ENCODE measurements at regions not wholly inside any gene's neighbourhood (a gene's known extent, or its start where the extent isn't known, plus 50 kb on each side); places are given as distances from the start of the nearest gene placed in this dataset.

DNA sequence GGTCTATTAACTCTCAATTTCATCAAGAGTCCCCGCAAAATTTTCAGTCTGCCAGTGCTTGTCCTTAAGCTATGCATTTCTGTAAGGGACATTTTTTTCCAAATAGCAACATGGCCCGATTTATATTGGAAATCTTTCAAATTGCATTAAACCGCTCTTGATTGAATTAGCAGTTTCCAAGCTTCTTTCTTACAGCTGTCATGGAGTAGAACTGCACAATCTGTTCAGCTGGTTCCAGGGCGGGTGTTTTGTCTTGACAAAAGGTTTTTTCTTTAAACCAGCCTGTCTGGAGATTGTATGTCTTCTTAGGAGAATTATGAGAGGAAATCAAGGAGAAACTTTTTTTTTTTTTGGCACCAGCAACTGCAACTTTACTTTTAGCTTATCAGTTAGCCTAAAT is 185.8 kb downstream of the ALG10B start:
- H3K27me3 ChIP-seq = no peaks in the 10 kb centered on the region
- no peak overlapping the region for H3K27ac ChIP-seq
- no peaks in the 10 kb centered on the region for H3K4me1 ChIP-seq (replicated peaks in 1 of 2)
- WGBS, 4 donors = 66 to 72% (median 68%) methylated on average over 4 of the region's 4 CpGs
- intact Hi-C loops (cut with DNase I) = no loop called here
- no peak for DNase-seq
- no peaks in the 10 kb centered on the region for H3K9me3 ChIP-seq (replicated peaks in 1 of 3)
- TF ChIP-seq, protein P1, sequence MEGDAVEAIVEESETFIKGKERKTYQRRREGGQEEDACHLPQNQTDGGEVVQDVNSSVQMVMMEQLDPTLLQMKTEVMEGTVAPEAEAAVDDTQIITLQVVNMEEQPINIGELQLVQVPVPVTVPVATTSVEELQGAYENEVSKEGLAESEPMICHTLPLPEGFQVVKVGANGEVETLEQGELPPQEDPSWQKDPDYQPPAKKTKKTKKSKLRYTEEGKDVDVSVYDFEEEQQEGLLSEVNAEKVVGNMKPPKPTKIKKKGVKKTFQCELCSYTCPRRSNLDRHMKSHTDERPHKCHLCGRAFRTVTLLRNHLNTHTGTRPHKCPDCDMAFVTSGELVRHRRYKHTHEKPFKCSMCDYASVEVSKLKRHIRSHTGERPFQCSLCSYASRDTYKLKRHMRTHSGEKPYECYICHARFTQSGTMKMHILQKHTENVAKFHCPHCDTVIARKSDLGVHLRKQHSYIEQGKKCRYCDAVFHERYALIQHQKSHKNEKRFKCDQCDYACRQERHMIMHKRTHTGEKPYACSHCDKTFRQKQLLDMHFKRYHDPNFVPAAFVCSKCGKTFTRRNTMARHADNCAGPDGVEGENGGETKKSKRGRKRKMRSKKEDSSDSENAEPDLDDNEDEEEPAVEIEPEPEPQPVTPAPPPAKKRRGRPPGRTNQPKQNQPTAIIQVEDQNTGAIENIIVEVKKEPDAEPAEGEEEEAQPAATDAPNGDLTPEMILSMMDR (IDR thresholded peaks at IDR 0.05) = no peak
- TF ChIP-seq POLR2A (IDR thresholded peaks at IDR 0.05) = no peak
- H3K4me3 ChIP-seq = no peak overlapping the region
- no peaks in the 10 kb centered on the region for H3K36me3 ChIP-seq (replicated peaks in 1 of 2)

DNA sequence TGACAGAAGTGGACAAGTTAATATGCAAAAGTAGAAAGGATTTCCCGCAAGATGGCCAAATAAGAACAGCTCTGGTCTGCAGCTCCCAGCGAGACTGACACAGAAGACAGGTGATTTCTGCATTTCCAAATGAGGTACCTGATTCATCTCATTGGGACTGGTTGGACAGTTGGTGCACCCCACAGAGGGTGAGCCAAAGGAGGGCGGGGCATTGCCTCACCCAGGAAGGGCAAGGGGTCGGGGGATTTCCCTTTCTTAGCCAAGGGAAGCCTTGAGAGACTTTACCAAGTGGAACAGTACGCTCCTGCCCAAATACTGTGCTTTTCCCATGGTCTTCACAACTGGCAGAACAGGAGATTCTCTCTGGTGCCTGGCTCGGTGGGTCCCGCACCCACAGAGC is 191.3 kb downstream of the ALG10B start:
- TF ChIP-seq POLR2A (IDR thresholded peaks at IDR 0.05) = no peak
- TF ChIP-seq, protein P1 (IDR thresholded peaks at IDR 0.05) = no peak
- Histone ChIP-seq H3K27ac (no peak overlapping the region), H3K4me3 (no peak overlapping the region), H3K27me3 (no peaks in the 10 kb centered on the region), H3K9me3 (replicated peaks in 1 of 3) (no peaks in the 10 kb centered on the region), H3K4me1 (replicated peaks in 1 of 2) (no peaks in the 10 kb centered on the region), H3K36me3 (replicated peaks in 1 of 2) (no peaks in the 10 kb centered on the region)
- intact Hi-C loops (cut with DNase I) = no loop called here
- DNase-seq = no peak
- WGBS, 4 donors = 65 to 93% (median 75%) methylated on average over 7 of the region's 7 CpGs

DNA sequence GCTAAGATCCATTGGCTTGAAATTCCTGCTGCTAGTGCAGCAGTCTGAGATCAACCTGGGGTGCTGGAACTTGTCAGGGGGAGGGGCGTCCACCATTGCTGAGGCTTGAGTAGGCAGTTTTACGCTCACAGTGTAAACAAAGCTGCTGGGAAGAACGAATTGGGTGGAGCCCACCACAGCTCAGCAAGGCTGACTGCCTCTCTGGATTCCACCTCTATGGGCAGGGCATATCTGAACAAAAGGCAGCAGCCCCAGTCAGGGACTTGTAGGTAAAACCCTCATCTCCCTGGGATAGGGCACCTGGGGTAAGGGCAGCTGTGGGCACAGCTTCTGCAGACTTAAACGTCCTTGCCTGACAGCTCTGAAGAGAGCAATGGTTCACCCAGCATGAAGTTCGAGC is 191.7 kb downstream of the ALG10B start:
- Histone ChIP-seq H3K36me3 (replicated peaks in 1 of 2) (no peaks in the 10 kb centered on the region), H3K27ac (no peak overlapping the region), H3K4me3 (no peak overlapping the region), H3K27me3 (no peaks in the 10 kb centered on the region), H3K9me3 (replicated peaks in 1 of 3) (no peaks in the 10 kb centered on the region), H3K4me1 (replicated peaks in 1 of 2) (no peaks in the 10 kb centered on the region)
- intact Hi-C loops (cut with DNase I) = no loop called here
- WGBS, 4 donors = 43 to 58% (median 54%) methylated on average over 4 to 5 of the region's 5 CpGs
- DNase-seq = no peak
- TF ChIP-seq POLR2A (IDR thresholded peaks at IDR 0.05) = no peak

DNA sequence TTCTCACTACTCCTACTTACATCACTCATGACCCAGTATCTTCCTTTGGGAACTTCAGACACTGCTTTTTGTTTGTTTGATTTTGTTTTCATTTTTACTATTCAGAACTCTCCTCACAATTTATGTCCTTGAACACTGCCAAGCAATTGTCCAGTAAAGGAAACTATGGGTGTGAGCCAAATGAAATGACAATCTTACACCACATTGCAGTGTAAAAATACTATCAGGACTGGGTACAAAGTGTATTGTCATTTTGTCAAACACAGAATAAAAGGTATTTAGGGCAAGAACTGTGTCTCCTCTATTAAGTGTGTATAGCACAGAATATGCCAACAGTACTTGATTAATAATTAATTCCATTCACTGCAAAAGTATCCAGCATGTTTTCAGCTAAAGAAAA is 199.3 kb downstream of the ALG10B start:
- Histone ChIP-seq H3K27ac (no peak overlapping the region), H3K4me1 (replicated peaks in 1 of 2) (peaks cover 6 to 11% of the 10 kb centered on the region in 2 donors), H3K4me3 (no peak overlapping the region), H3K36me3 (replicated peaks in 1 of 2) (no peaks in the 10 kb centered on the region), H3K9me3 (replicated peaks in 1 of 3) (no peaks in the 10 kb centered on the region), H3K27me3 (no peaks in the 10 kb centered on the region)
- TF ChIP-seq POLR2A (IDR thresholded peaks at IDR 0.05) = no peak
- TF ChIP-seq, protein P1 (IDR thresholded peaks at IDR 0.05) = no peak
- intact Hi-C loops (cut with DNase I) = no loop called here
- DNase-seq = no peak

DNA sequence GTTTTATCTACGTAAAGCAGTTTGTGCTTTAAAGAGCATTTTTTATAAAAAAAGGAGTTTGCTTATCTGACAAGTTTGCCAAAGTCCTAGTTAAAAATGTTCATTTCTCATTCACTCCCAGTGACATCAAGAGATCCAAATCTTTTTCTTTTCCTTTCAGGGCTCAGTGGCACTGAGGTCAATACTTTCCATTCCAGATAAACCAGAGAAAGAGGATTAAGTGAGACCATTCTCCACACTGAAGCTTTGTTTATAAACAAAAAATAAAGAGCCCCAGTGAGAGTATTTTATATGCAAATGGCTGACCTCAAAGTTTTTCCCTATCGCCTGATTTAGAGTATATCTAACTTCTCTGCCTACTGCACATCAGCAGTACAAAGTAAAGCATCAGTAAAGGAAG is 199.8 kb downstream of the ALG10B start:
- no peak overlapping the region for H3K27ac ChIP-seq
- intact Hi-C loops (cut with DNase I) = no loop called here
- no peak overlapping the region for H3K4me3 ChIP-seq
- TF ChIP-seq POLR2A (IDR thresholded peaks at IDR 0.05) = no peak
- TF ChIP-seq, protein P1 (IDR thresholded peaks at IDR 0.05) = no peak
- WGBS, 4 donors = 27 to 37% (median 32%) methylated on average over 2 of the region's 2 CpGs
- no peak for DNase-seq
- H3K4me1 ChIP-seq (replicated peaks in 1 of 2) = peaks cover 6 to 11% of the 10 kb centered on the region in 2 donors
- H3K9me3 ChIP-seq (replicated peaks in 1 of 3) = no peaks in the 10 kb centered on the region
- H3K36me3 ChIP-seq (replicated peaks in 1 of 2) = no peaks in the 10 kb centered on the region
- no peaks in the 10 kb centered on the region for H3K27me3 ChIP-seq
